ENCODE measurements at regions not wholly inside any gene's neighbourhood (a gene's known extent, or its start where the extent isn't known, plus 50 kb on each side); places are given as distances from the start of the nearest gene placed in this dataset.
A peak's percentile ranks its signal among the peaks of the same experiment; 100 is the strongest.

DNA sequence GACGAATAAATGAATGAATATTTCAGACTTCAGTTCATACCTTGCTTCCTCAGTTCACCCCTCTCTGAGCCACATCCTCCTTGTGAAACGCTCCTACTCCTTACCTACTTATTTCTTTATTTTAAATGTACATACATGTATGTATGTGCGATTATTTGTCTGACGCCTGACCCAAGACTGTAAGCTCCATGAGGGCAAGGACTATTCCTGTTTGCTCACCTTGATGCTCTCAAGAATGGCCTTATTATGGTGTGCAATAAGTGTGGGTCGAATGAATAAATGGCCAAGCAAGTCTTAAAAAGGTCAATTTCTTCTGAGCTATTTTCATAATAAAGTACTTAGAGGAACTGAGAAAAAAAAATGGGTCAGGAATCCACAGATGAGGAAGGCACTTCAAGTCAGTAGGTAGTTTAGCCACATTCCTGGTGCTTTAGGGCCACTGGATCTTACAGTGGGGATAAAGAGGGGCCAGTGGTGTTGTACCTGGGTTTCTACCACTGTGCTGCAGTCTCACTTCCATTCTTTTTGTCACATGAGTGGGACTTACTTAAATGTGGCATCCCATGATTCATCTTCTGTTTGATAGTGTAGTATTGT is 74.7 kb downstream of the SDC1 start:
- no peak for DNase-seq (ENCODE audit: low read depth in 4 of 4, low spot score in 1 of 4)

- DNase-seq (ENCODE audit: low read depth in 4 of 4, low spot score in 1 of 4) = no peak
These were observed 75.3 kb downstream of the SDC1 start for GRCh38 chr2:20149703-20150030.

DNA sequence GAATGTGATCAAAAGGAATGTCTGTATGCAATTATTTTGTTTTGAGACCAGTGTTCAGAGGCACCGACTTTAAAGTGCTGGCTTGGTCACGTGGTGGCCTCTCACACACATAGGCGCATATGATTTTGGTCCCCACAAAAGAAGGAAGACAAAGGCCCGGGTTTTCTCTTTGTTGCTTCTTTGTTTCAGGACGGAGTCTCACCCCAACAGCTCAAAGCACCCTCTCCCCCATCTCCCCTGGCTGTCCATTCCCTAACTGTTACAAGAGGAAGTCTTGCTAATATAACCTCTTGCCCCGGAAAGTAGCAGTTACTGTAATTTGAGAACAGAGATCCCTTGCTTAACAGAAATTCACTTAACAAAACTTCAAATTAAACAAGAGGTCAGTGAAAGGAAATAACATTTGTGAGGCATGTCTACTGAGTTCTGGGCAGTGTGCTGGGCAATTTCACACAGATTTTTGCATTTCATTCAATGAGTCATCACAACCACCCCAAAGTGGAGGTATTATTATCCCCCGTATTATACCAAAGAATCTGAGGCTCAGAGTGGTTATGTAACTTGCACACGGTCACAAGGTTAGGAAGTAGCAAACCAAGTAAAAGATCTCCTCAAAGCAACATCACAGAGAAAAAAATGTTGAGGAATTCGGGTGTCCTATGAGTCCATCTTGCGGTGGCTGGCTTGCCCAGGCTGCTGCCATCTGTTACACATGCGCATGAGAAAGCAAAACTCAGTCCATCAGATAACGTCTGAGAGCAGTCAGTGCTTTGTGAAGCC is 75.8 kb downstream of the SDC1 start:
- DNase-seq (ENCODE audit: low read depth in 4 of 4, low spot score in 1 of 4) = no peak

DNA sequence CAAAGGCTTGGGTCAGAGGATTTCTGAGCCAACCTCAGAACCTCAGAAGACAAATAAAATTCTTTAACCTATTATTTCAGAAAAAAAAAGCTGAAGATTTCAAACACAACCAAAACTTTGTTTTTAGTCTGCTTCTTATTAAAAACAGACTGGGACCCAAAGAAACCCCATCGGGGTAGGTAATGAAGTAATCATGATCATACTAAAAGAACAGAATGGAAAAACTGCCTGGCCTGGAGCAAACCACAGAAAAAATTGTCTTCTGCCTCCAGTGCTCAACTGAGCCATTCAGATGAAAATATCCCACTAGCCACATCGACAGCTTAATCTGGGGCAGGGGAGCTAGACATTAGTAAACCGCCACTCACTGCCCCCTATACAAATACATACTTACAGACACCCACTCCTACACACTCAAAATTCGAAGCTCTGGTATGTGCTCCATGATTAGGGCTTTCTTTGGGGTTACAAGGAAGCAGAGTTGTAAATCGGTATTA is 76.5 kb downstream of the SDC1 start:
- DNase-seq (ENCODE audit: low read depth in 4 of 4, low spot score in 1 of 4) = no peak

- DNase-seq (ENCODE audit: low read depth in 4 of 4, low spot score in 1 of 4) = no peak
These were observed 77.6 kb downstream of the SDC1 start for GRCh38 chr2:20147351-20147750.

- DNase-seq (ENCODE audit: low read depth in 4 of 4, low spot score in 1 of 4) = no peak
These were observed 78.5 kb downstream of the SDC1 start for GRCh38 chr2:20146401-20146800.

GRCh38 chr2:20145497-20146193 is 79.3 kb downstream of the SDC1 start:
- no peak for DNase-seq (ENCODE audit: low read depth in 4 of 4, low spot score in 1 of 4)

GRCh38 chr2:20144861-20145260 is 80.1 kb downstream of the SDC1 start:
- DNase-seq (ENCODE audit: low read depth in 4 of 4, low spot score in 1 of 4) = no peak

DNA sequence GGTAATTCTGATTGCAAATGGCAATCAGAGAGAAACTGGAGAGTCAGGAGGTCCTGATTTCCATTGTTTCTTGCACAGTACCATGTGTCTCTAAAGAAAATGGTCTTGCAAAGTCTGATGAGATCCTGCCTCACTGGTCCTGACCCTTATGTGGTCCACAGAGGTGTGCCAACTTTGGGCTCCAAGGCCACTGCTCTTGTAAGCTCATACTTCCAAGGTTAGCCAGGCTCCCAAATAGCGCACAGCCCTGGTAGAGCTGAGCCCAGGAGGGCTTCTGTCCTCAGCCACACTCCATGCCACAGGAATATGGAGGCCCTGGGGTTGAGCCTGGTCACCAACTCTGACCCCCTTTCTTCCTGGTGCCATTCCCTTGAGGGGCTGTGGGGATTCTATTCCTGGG is 80.7 kb downstream of the SDC1 start:
- no peak for DNase-seq (ENCODE audit: low read depth in 4 of 4, low spot score in 1 of 4)

- DNase-seq (ENCODE audit: low read depth in 4 of 4, low spot score in 1 of 4) = no peak
These were observed 81.7 kb downstream of the SDC1 start for GRCh38 chr2:20143263-20143662.

GRCh38 chr2:20141806-20142205 is 83.1 kb downstream of the SDC1 start:
- no peak for DNase-seq (ENCODE audit: low read depth in 4 of 4, low spot score in 1 of 4)

DNA sequence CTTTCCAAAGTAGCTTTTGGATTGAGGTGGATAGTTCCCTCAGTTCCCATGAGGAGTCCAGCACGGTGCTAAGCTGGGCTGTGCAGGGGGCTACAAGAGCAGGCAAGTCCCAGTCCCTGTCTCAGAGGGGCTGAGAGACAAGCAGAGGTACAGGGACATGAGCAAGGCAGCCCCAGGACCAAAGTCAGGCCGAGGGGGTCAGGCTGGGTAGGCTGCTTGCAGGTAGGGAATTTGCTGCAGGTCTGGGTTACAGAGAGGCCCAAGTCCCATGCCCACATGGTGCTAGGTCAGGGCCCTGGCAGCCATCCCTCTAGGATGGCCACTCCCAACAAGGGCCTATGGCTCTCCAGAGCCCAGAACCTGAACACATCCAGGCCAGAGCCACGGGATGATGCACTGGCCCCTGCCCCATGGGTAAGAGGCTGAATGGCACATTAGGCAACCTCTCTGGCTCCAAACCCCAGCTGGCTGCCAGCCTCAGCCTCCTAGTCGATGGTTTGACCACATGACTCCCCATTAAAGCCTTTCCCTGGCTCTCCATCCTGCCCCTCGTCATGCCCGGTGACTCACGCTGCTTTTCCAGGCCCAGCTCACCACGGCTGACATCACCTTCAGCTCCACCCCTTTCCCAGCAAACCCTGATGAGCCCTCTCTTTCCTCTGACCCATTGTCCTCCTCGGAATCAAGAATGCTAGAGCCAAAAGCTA is 83.7 kb downstream of the SDC1 start:
- no peak for DNase-seq (ENCODE audit: low read depth in 4 of 4, low spot score in 1 of 4)

- DNase-seq (ENCODE audit: low read depth in 4 of 4, low spot score in 1 of 4) = no peak
These were observed 84.4 kb downstream of the SDC1 start for GRCh38 chr2:20140321-20141055.

DNA sequence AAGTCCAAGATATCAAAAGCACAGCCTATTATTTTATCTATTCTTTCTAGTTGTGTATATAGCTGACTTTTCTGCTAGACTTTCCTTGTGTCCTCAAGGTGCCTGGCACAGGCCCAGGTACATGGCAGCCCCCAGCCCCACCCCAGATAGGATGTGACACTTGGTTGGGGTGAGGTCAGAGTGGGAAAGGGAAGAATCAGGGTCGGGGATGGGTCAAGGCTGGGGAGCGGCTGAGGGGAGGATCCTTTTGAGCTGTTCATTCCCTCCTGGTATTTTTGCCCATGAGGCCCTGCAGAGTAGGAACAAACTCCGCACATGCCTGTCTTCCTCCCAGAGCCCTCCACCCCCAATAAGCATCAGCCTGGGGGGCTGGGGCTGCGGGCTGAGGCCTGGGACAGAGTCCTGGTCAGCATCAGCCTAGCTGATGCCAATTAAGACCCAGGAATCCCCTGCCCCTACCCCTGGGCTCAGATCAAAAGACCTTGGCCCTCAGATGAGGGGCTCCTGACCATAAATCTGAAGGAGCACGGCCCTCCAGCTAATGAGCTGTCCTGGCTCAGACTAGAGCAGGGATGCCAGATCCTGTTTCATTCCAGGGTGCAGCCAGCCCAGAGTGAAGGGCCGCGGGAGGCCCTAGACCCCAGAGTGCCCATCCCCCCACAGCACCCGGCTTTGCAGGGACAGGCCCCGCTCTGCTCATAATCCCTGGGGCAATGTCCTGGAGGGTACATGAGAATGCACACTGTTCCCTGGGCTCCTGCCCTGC is 85.3 kb downstream of the SDC1 start:
- DNase-seq (ENCODE audit: low read depth in 4 of 4, low spot score in 1 of 4) = no peak

- no peak for DNase-seq (ENCODE audit: low read depth in 4 of 4, low spot score in 1 of 4)
These were observed 86.2 kb downstream of the SDC1 start for GRCh38 chr2:20138696-20139095.

DNA sequence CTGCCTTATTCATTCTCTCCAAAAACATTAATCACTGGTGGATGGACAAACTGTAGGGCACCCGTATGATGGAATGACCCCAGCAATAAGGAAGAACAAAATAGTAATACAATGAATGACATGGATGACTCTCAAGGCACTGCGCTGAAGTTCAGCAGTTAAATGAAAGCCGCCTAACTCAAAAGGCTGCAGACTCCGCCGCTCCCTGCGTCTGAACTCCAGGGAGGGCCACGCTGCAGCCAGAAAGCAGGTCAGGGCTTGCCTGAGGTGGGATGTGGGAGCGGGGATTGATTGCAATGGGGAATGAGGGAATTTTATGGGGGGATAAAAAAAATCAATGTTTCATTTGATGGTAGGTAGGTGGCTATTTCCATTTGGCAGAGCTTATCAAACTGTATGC is 86.5 kb upstream of the LAPTM4A start:
- no peak for DNase-seq (ENCODE audit: low read depth in 4 of 4, low spot score in 1 of 4)

GRCh38 chr2:20137131-20137571 is 85.7 kb upstream of the LAPTM4A start:
- DNase-seq (ENCODE audit: low read depth in 4 of 4, low spot score in 1 of 4) = no peak

DNA sequence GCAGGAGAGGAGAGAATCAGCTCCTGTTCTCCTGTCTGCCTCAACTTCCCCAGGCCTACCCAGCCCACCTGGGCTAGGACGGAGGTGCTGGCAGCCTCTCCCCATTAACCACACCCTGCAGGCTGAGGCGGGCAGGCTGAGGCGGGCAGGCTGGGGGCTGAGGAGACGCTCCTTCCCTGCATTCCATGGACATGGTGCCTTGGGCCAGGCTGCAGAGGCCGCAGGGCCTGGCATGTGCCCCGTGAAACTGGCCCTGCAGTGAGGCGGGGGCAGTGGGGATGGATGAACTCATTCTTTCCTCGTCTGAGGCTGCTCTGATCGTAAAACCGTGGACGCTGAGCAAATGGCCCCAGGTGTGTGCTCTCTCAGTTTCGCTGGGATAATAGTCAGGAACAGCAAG is 84.7 kb upstream of the LAPTM4A start:
- no peak for DNase-seq (ENCODE audit: low read depth in 4 of 4, low spot score in 1 of 4)

DNA sequence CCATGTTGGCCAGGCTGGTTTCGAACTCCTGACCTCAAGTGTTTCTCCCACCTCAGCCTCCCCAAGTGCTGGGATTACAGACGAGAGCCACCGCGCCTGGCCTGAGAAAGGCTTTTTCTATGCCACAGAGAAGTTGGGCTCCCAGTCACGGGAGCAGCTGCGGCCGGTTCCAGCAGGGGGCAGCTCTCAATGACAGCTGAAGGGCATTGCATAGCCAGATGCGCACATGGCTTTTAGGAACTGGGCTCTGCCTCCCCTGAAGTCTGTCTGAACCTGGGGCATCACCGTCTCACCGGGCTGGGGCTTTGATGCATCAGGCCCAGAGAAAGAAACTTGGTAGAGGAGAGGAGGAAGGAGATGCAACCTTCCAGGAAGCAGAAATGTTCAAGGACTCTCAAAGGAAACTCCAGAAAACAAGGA is 84.2 kb upstream of the LAPTM4A start:
- DNase-seq (ENCODE audit: low read depth in 4 of 4, low spot score in 1 of 4) = peak in 3 of 4 experiments; percentile 7 to 19 (median 15)

DNA sequence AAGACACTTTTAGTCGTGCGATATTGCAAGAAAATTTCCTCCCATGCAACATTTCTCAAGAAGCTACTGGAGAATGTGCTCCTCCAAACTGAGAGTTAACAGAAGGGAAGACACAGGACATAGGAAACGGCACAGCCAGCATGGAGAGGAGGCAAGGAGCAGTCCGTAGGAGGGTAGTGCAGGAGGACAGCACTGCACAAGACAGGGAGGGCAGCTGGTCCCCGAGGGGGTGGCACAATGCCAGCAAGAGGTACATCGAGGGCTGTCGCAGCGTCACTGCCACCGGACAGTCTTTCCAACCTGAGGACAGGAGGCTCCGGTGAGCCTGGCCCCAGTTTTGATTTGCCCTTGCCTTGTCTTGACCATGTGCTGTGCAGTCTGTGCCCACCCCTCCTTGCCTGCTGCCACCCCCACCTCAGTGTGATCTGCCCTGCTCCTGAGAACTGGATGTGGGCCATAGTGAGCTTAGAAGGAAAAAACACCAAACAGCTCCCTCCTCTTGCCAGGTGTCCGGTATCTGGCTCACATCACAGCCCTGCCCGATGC is 81.6 kb upstream of the LAPTM4A start:
- DNase-seq (ENCODE audit: low read depth in 4 of 4, low spot score in 1 of 4) = no peak

Measured in stimulated activated CD4-positive, alpha-beta T cell treated with anti-CD3 and anti-CD28 coated beads, Interleukin-1b, Interleukin-23, amount 100 ng/mL, for 24 hours (primary cell).